ENCODE measurements at regions not wholly inside any gene's neighbourhood (a gene's known extent, or its start where the extent isn't known, plus 50 kb on each side); places are given as distances from the start of the nearest gene placed in this dataset.

DNA sequence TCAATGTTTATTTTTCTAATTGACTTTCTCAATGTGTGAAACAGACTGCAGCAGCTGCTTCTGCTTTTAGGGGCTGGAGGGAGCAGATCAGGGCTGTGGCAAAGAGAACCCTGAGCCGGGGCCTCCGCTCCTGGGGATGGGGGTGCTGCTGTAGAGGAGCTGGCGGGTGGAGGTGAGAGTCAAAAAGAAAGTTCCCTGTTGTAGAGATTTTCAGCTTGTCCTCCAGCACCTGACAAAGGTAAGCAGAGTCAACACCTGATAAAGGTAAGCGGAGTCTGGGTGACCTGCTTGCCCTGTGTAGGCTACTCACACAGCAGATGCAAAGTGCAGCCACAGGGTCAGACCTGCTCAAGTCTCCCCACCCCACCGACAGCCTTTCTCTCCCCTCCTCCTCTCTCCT, 252.4 kb upstream of the IRX1 start:
- Histone ChIP-seq H3K4me2 (ENCODE audit: control insufficient read depth, insufficient read depth) (no peak overlapping the region), H3K36me3 (ENCODE audit: control insufficient read depth in 2 of 2, insufficient read depth in 2 of 2, low read length in 1 of 2) (no peaks in the 10 kb centered on the region), H3K27me3 (replicated peaks in 1 of 2; ENCODE audit: control insufficient read depth in 2 of 2, insufficient read depth in 2 of 2, low read length in 1 of 2) (no peaks in the 10 kb centered on the region), H3K9ac (ENCODE audit: control insufficient read depth, insufficient read depth, low read length) (no peak overlapping the region), H3K9me3 (replicated peaks; ENCODE audit: control insufficient read depth, insufficient read depth, low read length) (peaks cover 1% of the 10 kb centered on the region; the same call in 1 of the 3 replicates), H4K20me1 (ENCODE audit: control insufficient read depth, insufficient read depth) (no peaks in the 10 kb centered on the region), H3K4me1 (ENCODE audit: control insufficient read depth, insufficient read depth, low read length) (no peaks in the 10 kb centered on the region), H3K79me2 (ENCODE audit: control insufficient read depth, insufficient read depth, low read length) (no peaks in the 10 kb centered on the region), H3K4me3 (no peak overlapping the region), H3K27ac (ENCODE audit: control insufficient read depth, insufficient read depth) (no peak overlapping the region), H2AFZ (ENCODE audit: control insufficient read depth, low read depth, low read length) (no peak overlapping the region)
- TF ChIP-seq CBFB (IDR thresholded peaks at IDR 0.05; ENCODE audit: low read depth) = no peak
- TF ChIP-seq RAD51 (IDR thresholded peaks at IDR 0.05) = no peak
- TF ChIP-seq NR2C2 (IDR thresholded peaks at IDR 0.05; ENCODE audit: borderline replicate concordance, control insufficient read depth, insufficient read length, low read depth) = no peak
- no peak for TF ChIP-seq IKZF2 (IDR thresholded peaks at IDR 0.05)
- TF ChIP-seq FOS (IDR thresholded peaks at IDR 0.05; ENCODE audit: borderline replicate concordance, extremely low read depth, insufficient read length) = no peak
- TF ChIP-seq NR2C1 (IDR thresholded peaks at IDR 0.05) = no peak
- TF ChIP-seq, protein P1, sequence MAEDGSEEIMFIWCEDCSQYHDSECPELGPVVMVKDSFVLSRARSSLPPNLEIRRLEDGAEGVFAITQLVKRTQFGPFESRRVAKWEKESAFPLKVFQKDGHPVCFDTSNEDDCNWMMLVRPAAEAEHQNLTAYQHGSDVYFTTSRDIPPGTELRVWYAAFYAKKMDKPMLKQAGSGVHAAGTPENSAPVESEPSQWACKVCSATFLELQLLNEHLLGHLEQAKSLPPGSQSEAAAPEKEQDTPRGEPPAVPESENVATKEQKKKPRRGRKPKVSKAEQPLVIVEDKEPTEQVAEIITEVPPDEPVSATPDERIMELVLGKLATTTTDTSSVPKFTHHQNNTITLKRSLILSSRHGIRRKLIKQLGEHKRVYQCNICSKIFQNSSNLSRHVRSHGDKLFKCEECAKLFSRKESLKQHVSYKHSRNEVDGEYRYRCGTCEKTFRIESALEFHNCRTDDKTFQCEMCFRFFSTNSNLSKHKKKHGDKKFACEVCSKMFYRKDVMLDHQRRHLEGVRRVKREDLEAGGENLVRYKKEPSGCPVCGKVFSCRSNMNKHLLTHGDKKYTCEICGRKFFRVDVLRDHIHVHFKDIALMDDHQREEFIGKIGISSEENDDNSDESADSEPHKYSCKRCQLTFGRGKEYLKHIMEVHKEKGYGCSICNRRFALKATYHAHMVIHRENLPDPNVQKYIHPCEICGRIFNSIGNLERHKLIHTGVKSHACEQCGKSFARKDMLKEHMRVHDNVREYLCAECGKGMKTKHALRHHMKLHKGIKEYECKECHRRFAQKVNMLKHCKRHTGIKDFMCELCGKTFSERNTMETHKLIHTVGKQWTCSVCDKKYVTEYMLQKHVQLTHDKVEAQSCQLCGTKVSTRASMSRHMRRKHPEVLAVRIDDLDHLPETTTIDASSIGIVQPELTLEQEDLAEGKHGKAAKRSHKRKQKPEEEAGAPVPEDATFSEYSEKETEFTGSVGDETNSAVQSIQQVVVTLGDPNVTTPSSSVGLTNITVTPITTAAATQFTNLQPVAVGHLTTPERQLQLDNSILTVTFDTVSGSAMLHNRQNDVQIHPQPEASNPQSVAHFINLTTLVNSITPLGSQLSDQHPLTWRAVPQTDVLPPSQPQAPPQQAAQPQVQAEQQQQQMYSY (CRISPR knock-in tag; IDR thresholded peaks at IDR 0.05) = no peak
- no peak for TF ChIP-seq FOXM1 (IDR thresholded peaks at IDR 0.05; ENCODE audit: low read depth, low read length)
- TF ChIP-seq ASH2L (IDR thresholded peaks at IDR 0.05; ENCODE audit: borderline replicate concordance, low read depth) = no peak
- intact Hi-C loops (cut with micrococcal nuclease; ENCODE audit: unreplicated experiment) (no loop called here), in situ Hi-C loops (cut with MboI) (no loop called here)
- BruUV-seq (replicated peaks) = no TSS peak
- RAD21 ChIA-PET (ENCODE audit: unreplicated experiment) = no interaction called here
- POLR2A ChIA-PET = no interaction called here
- ATAC-seq (no peak), DNase-seq (ENCODE audit: low read depth, low spot score) (no peak), FAIRE-seq (no peak)
- SMC1A ChIA-PET (ENCODE audit: uncharacterized antibody, unreplicated experiment) = no interaction called here
- CTCF ChIA-PET = no interaction called here
- 24% methylated on average over 4 of the region's 5 CpGs for WGBS (ENCODE audit: insufficient coverage, insufficient replicate concordance, low lambda C conversion rate, missing lambda C conversion rate)
